NCI-H510A treated with DMSO at 0.1 percent for 48 hours (cell line): ENCODE measurements at regions not wholly inside any gene's neighbourhood (a gene's known extent, or its start where the extent isn't known, plus 50 kb on each side); places are given as distances from the start of the nearest gene placed in this dataset.

Experiments used
- DNase-seq: peaks from one replicate; lab custom pipeline; 2025; lab: John Stamatoyannopoulos, UW

DNA sequence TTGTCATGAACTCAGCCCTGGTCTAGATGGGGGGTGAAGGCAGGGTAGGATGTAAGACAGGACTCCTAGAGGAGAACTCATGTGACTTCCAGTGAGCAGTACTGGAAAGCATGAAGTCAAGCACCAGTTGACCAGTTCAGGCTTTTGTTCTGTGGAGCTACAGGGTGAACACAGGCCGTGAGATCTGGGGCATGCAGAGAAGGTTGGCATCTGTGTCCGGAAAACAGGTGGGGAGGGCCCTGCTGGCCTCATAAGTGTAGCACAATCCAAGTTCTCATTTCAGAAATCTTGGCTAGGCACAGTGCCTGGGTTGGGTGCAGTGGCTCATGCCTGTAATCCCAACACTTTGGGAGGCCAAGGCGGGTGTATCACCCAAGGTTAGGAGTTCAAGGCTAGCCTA is 50.9 kb upstream of the SPATS2L start:
- no peak for DNase-seq
